B cell (primary cell): ENCODE measurements at regions not wholly inside any gene's neighbourhood (a gene's known extent, or its start where the extent isn't known, plus 50 kb on each side); places are given as distances from the start of the nearest gene placed in this dataset.
"Not testable (repeated sequence)": the region's sequence is repeated elsewhere in the genome, so short reads cannot be mapped to it uniquely, and the experiment has no call there.

Experiments
- CTCF ChIP-seq: fragments of 200-600 bp; IDR thresholded peaks from one replicate; pipeline ENCODE4 v1.8.0; 2022; ENCODE audit warnings: antibody characterized with exemption, mild to moderate bottlenecking
- EZH2 ChIP-seq: IDR thresholded peaks from 2 replicates; pipeline ENCODE4 v1.6.1; 2012; ENCODE audit warnings: borderline replicate concordance, low read depth, mild to moderate bottlenecking, moderate library complexity, low read length; ENCODE audit not compliant: insufficient read depth, poor library complexity, severe bottlenecking

- not testable (repeated sequence) for TF ChIP-seq CTCF, EZH2
Observed at GRCh38 chr1:187615853-187616735, 787.3 kb downstream of the PLA2G4A start.
